Glomerular visceral epithelial cell (primary cell): ENCODE measurements at regions not wholly inside any gene's neighbourhood (a gene's known extent, or its start where the extent isn't known, plus 50 kb on each side); places are given as distances from the start of the nearest gene placed in this dataset.
A peak's percentile ranks its signal among the peaks of the same experiment; 100 is the strongest.
"Not testable (repeated sequence)": the region's sequence is repeated elsewhere in the genome, so short reads cannot be mapped to it uniquely, and the experiment has no call there.

Experiments used
- DNase-seq: peaks from one replicate; pipeline ENCODE4 v3.0.0-alpha.2; 2016; ENCODE audit errors: extremely low spot score

DNA sequence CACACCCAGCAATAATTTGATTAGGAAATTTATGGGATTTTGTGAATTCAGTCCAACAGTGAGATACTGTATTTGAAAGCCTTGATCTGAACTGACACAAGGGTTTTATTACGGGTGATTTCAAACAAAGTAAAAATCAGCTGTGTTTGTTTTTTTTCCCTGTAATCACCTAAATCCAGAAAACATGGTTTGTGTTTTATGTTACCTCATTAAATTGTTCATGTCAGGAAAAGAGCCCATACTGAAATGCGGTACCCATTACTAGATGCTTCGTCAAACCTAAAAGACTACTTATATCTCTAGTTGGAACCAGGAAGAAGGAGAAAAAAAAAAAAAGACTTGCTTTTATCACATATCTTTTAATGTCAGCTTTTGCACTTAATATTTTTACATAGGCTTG lies 811.9 kb upstream of the RGS18 start:
- DNase-seq, result no peak

- no peak for DNase-seq
Measured at GRCh38 chr1:191348328-191348727, 809.9 kb upstream of the RGS18 start.

- DNase-seq, result no peak
Measured at GRCh38 chr1:191350938-191351337, 807.3 kb upstream of the RGS18 start.

DNA sequence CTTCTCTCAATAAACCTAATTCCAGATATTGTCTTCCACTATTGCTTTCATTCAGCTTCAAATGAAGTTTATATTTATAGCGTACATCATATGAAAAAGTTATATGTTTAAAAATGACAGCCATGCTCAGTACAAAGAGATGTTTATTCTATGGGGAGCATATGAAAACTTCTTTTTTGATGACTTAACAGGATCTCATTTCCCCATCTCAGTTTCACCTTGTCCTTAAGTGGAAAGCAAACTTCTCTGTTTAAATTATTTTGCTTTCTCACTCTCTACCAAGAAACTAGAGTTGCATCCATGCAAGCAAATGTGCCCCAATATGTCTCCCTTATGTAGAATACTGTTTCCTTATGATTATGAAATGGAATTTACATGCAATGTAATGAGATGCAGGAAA lies 799.5 kb upstream of the RGS18 start:
- DNase-seq, result no peak

GRCh38 chr1:191366686-191367085 lies 791.6 kb upstream of the RGS18 start:
- DNase-seq, result no peak

GRCh38 chr1:191368891-191369654 lies 789.2 kb upstream of the RGS18 start:
- no peak for DNase-seq

DNA sequence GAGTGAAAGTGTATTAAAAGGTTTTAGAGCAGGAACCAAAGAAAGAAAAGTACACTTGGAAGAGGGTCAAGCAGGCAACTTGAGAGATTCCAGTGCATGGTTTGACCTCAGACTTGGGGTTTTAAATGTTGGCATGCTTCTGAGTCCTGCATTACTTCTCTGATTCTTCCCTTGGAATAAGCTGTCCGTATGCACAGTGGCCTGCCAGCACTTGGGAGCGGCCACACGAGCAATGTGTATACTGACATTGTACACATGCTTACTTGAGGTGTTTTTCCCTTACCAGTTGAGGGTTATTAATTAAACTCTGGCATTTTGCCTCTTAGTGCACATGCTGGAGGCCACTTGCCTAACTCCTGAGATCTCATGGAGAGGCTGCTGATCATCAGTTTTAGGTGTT lies 786.6 kb upstream of the RGS18 start:
- DNase-seq, result no peak

- no peak for DNase-seq
Measured at GRCh38 chr1:191388283-191388682, 770.0 kb upstream of the RGS18 start.

- DNase-seq, result no peak
Measured at GRCh38 chr1:191396622-191397021, 761.6 kb upstream of the RGS18 start.

DNA sequence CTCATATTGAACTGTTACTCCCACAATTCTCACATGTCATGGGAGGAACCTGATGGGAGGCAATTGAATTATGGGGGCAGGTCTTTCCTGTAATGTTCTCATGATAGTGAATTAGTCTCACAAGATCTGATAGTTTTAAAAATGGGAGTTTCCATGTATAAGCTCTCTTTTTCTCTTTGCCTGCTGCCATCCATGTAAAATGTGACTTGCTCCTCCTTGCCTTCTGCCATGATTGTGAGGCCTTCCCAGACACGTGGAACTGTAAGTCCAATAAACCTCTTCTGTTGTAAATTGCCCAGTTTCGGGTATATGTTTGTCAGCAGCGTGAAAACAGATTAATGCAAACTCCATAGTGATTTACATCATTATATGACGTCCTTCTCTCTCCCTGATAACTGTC lies 759.7 kb upstream of the RGS18 start:
- no peak for DNase-seq

- DNase-seq, result no peak
Measured at GRCh38 chr1:191405417-191405816, 752.8 kb upstream of the RGS18 start.

- no peak for DNase-seq
Measured at GRCh38 chr1:191414981-191415640, 743.2 kb upstream of the RGS18 start.

- no peak for DNase-seq
Measured at GRCh38 chr1:191419842-191420241, 738.4 kb upstream of the RGS18 start.

- DNase-seq, result no peak
Measured at GRCh38 chr1:191427593-191427992, 730.7 kb upstream of the RGS18 start.

DNA sequence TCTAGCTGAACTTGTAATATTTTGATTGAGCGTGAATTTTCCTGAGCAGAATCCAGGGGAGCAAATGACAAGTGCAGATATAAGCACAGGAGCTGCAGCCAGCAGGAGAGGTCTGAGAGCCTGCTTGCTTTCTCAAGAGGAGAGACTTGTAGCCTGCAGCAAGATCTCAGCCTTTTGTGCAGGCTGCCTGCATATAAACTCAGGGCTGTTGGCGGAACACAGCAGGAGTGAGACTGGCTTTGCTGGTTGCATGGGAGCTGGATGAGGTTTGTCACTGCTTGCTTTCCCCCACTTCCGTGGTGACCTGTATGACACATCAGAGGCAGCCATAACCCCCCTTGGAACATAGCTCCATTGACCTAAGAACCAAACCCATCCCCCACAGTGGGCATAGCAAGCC lies 725.4 kb upstream of the RGS18 start:
- DNase-seq, result no peak

- no peak for DNase-seq
Measured at GRCh38 chr1:191438979-191439378, 719.3 kb upstream of the RGS18 start.

DNA sequence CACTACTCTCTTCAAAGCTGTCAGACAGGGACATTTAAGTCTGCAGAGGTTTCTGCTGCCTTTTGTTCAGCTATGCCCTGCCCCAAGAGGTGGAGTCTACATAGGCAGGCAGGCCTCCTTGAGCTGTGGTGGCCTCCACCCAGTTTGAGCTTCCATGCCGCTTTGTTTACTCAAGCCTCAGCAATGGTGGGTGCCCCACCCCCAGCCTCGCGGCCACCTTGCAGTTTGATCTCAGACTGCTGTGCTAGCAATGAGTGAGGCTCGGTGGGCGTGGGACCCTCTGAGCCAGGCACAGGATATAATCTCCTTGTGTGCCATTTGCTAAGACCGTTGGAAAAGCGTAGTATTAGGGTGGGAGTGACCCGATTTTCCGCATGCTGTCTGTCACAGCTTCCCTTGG lies 710.0 kb upstream of the RGS18 start:
- DNase-seq, result not testable (repeated sequence)

DNA sequence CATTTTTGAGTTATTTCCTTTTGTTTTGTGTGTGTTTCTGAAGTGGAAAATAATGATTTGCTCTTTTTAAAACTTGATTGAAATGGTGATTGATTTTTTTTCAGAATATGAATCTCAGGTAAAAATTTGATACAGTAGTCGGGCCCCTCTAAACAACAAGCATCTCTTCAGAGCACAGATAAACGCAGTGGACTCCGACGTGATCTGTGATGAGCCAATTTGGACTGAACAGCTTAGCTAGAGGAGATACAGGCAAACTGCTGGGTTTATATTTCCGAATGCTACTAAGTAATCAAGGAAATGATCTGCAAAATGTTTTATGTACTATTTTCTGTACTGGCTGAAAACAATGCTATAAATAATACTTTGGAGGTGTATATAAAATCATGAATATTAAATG lies 705.7 kb upstream of the RGS18 start:
- no peak for DNase-seq

DNA sequence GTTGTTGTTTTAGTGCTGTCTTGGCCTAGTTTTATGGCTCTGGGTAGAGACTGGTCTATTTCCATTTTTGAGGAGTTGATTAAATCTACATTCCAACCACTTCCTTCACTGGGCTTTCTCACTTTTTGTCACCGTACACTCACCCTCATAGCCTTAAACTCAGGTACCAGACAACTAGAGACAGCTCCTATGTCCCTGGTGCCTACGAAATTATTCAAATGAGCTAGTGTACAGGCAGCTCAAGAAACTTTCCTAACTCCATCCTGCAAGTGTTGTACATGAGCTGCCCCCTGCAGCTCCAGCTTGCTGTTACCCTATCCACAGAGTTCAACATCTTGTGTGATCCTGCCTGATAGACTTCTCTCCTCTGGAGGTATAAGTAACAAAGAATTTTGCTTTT lies 704.8 kb upstream of the RGS18 start:
- peak; percentile 4 for DNase-seq

DNA sequence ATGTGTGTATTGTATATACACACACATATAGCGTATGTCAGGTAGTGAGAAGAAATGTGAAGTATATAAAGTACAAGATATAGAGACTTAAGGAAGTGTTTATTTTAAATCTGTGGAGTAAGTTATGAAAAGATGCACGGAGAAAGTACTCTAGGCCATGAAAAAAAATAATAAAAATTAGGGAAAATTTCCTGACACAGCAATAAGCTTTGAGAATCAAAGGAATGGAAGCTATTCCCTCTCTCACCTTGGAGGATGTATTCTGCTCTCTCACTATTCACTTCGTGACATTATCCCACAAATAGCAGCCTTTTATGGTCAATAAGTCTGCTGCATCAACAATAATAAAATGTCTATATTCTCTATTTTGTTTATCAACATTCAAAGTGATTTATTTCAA lies 700.4 kb upstream of the RGS18 start:
- no peak for DNase-seq

- DNase-seq, result no peak
Measured at GRCh38 chr1:191460234-191460633, 698.0 kb upstream of the RGS18 start.

DNA sequence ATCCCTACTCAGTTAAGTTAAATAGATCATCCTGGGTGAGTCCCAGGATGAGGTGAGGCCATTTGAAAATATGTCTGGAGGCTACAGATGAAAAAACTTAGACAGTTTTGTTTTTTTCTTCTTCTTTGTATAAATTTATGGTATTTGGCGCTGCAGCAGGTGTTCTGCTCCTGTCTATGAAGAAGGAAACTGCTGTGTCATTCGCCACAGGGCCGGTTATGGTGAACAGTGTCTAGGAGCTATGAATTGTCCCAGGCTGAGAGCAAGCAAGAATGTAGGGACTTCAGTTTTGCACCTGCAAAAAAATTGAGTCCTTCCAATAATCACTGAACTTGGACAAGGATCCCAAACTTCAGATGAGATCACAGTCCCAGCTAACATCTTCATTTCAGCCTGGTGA lies 674.3 kb upstream of the RGS18 start:
- no peak for DNase-seq

DNA sequence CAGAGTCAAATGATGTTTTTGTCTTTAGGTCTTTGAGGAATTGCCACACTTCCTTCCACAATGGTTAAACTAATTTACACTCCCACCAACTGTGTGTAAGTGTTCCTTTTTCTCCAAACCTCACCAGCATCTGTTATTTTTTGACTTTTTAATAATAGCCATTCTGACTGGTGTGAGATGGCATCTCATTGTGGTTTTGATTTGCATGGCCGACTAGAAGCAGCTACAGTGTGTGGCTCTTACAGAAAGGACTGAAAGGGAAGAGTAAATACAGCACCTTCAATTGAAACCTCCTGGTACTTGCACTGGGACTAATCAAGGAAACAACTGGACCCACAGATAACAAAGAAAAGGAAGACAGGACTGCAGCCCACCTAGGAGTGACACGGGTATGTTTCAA lies 668.0 kb upstream of the RGS18 start:
- DNase-seq, result no peak

DNA sequence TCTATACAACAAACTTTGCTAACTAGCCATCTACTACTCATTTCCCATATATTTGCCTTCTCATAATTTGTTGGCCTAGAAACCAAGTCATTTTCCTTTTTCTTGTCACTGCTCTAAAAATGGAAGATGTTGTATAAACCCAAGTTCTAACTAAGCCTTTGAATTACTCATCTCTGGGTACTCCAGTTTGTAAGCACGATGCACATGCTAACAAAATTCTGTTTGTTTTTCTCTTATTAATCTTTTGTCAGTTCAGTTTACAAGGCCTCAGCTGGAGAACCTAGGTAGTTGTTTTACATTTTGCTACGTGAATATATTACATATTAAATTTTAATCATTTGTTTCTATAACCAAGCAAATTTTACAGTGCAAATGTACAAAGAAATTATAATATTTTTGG lies 663.2 kb upstream of the RGS18 start:
- DNase-seq, result no peak
